ENCODE measurements at regions not wholly inside any gene's neighbourhood (a gene's known extent, or its start where the extent isn't known, plus 50 kb on each side); places are given as distances from the start of the nearest gene placed in this dataset.

DNA sequence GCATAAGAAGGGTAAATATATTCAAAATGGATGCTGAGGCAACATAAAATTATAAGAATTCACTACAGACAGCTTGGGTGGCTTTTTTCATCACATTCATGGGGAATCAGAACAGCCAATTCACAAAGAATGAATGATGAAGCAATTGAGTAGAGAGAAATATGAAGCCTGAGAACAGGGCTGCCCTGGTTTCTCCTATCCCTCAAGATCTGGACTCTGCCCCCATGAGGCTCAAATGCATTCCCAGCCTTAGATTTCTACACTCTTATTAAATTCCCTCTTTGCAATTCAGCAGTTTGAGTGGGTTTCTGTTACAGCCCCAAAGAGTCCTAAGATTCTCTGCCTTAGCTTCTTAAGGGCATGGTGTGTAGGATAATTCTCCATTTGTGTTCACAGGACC is 172.5 kb downstream of the MAIP1 start:
- no peak for DNase-seq
- Histone ChIP-seq H2AFZ (ENCODE audit: low read depth, low read length) (no peak overlapping the region), H3K27me3 (ENCODE audit: insufficient read depth, low read length, poor library complexity) (no peaks in the 10 kb centered on the region)

DNA sequence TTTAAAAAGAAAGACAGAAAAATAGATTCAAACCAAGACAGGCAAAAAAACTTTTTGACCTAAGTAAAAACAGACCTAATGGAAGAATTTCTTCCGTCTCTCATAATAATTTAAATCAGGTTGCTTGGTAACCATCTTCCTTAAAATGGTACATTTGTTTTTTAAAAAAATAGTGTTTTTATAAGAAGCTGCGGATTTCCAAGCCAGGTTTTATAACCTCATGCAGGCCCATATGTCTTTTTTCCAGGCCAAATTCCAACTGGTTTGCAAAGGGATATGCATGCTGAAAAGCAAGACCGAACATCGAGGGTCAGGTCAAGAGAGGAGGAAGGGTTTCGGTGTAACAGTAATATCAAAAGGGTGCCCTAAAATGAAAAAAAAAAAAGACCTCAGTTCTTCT is 172.9 kb downstream of the MAIP1 start:
- no peaks in the 10 kb centered on the region for H3K36me3 ChIP-seq (ENCODE audit: insufficient read depth, low read length)
- H3K4me1 ChIP-seq (ENCODE audit: insufficient read depth, low read length): no peaks in the 10 kb centered on the region
- no peak overlapping the region for H3K9ac ChIP-seq (ENCODE audit: low read depth, low read length)
- ATAC-seq (ENCODE audit: insufficient read depth, low read depth): no peak
- H2AFZ ChIP-seq (ENCODE audit: low read depth, low read length): no peak overlapping the region
- no peak overlapping the region for H3K27ac ChIP-seq (ENCODE audit: low read length)
- no peaks in the 10 kb centered on the region for H3K27me3 ChIP-seq (ENCODE audit: insufficient read depth, low read length, poor library complexity)
- no peak for TF ChIP-seq EZH2 (IDR thresholded peaks at IDR 0.05; ENCODE audit: borderline replicate concordance, low read depth, low read length, severe bottlenecking)
- TF ChIP-seq, protein P1, sequence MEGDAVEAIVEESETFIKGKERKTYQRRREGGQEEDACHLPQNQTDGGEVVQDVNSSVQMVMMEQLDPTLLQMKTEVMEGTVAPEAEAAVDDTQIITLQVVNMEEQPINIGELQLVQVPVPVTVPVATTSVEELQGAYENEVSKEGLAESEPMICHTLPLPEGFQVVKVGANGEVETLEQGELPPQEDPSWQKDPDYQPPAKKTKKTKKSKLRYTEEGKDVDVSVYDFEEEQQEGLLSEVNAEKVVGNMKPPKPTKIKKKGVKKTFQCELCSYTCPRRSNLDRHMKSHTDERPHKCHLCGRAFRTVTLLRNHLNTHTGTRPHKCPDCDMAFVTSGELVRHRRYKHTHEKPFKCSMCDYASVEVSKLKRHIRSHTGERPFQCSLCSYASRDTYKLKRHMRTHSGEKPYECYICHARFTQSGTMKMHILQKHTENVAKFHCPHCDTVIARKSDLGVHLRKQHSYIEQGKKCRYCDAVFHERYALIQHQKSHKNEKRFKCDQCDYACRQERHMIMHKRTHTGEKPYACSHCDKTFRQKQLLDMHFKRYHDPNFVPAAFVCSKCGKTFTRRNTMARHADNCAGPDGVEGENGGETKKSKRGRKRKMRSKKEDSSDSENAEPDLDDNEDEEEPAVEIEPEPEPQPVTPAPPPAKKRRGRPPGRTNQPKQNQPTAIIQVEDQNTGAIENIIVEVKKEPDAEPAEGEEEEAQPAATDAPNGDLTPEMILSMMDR (IDR thresholded peaks at IDR 0.05; ENCODE audit: borderline replicate concordance, extremely low read depth, low read length, poor library complexity, severe bottlenecking): no peak
- no peaks in the 10 kb centered on the region for H3K79me2 ChIP-seq (ENCODE audit: insufficient read depth, low read length)
- DNase-seq: no peak
- no peaks in the 10 kb centered on the region for H4K20me1 ChIP-seq (ENCODE audit: insufficient read depth, low read length)
- no peak overlapping the region for H3K4me2 ChIP-seq (ENCODE audit: insufficient read depth, low read length)
- no peak overlapping the region for H3K4me3 ChIP-seq (ENCODE audit: low read depth in 1 of 2, low read length in 2 of 2)
- H3K9me3 ChIP-seq (ENCODE audit: insufficient read depth, low read length, severe bottlenecking): no peaks in the 10 kb centered on the region

More for the DNA sequence above, 172.5 kb downstream of the MAIP1 start:
- H3K4me1 ChIP-seq (ENCODE audit: insufficient read depth, low read length): no peaks in the 10 kb centered on the region
- H4K20me1 ChIP-seq (ENCODE audit: insufficient read depth, low read length): no peaks in the 10 kb centered on the region
- no peak for ATAC-seq (ENCODE audit: insufficient read depth, low read depth)
- no peak overlapping the region for H3K4me3 ChIP-seq (ENCODE audit: low read depth in 1 of 2, low read length in 2 of 2)
- TF ChIP-seq EZH2 (IDR thresholded peaks at IDR 0.05; ENCODE audit: borderline replicate concordance, low read depth, low read length, severe bottlenecking): no peak
- TF ChIP-seq, protein P1 (IDR thresholded peaks at IDR 0.05; ENCODE audit: borderline replicate concordance, extremely low read depth, low read length, poor library complexity, severe bottlenecking): no peak
- H3K36me3 ChIP-seq (ENCODE audit: insufficient read depth, low read length): no peaks in the 10 kb centered on the region
- H3K9ac ChIP-seq (ENCODE audit: low read depth, low read length): no peak overlapping the region
- H3K4me2 ChIP-seq (ENCODE audit: insufficient read depth, low read length): no peak overlapping the region
- no peaks in the 10 kb centered on the region for H3K79me2 ChIP-seq (ENCODE audit: insufficient read depth, low read length)
- H3K27ac ChIP-seq (ENCODE audit: low read length): no peak overlapping the region
- no peaks in the 10 kb centered on the region for H3K9me3 ChIP-seq (ENCODE audit: insufficient read depth, low read length, severe bottlenecking)

DNA sequence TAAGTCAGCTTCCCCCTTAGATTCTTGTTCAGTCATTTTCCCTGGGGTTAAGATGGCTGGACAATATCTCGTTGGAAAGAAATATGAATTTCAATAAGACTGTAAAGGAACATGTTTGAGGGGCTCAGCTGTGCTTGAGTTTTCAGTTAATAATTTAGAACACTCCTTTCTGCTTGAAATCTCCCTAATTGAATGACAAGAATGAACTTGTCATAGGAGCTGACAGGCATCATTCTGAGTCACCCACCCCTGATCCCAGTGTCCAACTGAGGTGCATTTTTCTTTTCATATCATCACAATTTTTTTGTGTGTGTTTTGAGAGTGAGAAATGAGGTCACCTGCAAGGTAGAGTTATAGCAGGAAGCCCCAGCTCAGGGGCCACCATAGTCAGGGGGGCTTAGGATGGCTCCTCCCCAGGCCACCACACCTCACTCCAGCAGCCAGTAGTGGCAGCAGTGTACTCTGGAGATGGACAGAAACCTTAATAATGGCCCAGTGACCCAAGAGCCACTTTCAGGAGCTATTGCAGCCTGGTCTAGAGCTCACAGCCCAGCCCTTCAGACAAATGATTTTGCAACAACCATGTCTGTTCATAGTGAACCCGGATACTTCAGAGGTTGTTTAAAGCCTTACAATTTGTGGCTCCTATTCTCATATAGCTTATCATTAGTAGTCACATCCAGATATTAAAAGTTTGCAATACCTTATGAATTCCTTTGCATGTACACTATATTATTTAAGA is 174.5 kb downstream of the MAIP1 start:
- no peak overlapping the region for H3K9ac ChIP-seq (ENCODE audit: low read depth, low read length)

More for the DNA sequence above, 174.5 kb downstream of the MAIP1 start:
- H3K79me2 ChIP-seq (ENCODE audit: insufficient read depth, low read length): no peaks in the 10 kb centered on the region
- H3K36me3 ChIP-seq (ENCODE audit: insufficient read depth, low read length): no peaks in the 10 kb centered on the region
- H3K9me3 ChIP-seq (ENCODE audit: insufficient read depth, low read length, severe bottlenecking): no peaks in the 10 kb centered on the region
- no peaks in the 10 kb centered on the region for H3K27me3 ChIP-seq (ENCODE audit: insufficient read depth, low read length, poor library complexity)
- no peak overlapping the region for H2AFZ ChIP-seq (ENCODE audit: low read depth, low read length)
- no peak overlapping the region for H3K27ac ChIP-seq (ENCODE audit: low read length)
- ATAC-seq (ENCODE audit: insufficient read depth, low read depth): no peak
- H3K4me1 ChIP-seq (ENCODE audit: insufficient read depth, low read length): no peaks in the 10 kb centered on the region
- no peak overlapping the region for H3K4me3 ChIP-seq (ENCODE audit: low read depth in 1 of 2, low read length in 2 of 2)
- H3K4me2 ChIP-seq (ENCODE audit: insufficient read depth, low read length): no peak overlapping the region
- no peak for DNase-seq
- TF ChIP-seq, protein P1 (IDR thresholded peaks at IDR 0.05; ENCODE audit: borderline replicate concordance, extremely low read depth, low read length, poor library complexity, severe bottlenecking): no peak
- no peak for TF ChIP-seq EZH2 (IDR thresholded peaks at IDR 0.05; ENCODE audit: borderline replicate concordance, low read depth, low read length, severe bottlenecking)
- H4K20me1 ChIP-seq (ENCODE audit: insufficient read depth, low read length): no peaks in the 10 kb centered on the region

Measured in DND-41 (cell line).